ENCODE measurements at regions not wholly inside any gene's neighbourhood (a gene's known extent, or its start where the extent isn't known, plus 50 kb on each side); places are given as distances from the start of the nearest gene placed in this dataset.

DNA sequence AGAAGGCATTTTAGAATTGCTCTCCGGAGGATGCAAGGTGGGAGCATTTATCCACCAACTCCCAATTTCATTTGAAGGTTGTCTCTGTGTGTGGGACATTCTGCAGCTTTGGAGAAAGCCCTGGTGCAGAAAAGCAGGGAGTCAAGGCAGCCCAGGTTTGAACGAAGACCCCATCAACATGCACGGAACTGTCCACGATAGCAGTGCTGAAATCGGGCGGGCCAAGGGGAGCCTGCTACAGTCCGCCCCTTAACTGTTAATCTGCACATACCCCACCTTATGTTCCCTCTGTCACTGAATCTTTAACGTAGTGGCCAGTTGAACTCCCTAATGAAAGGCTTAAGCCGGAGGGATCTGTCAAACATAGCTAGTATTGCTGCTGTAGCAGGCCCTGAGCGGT, 68.8 kb upstream of the C1orf174 start:
- H3K27me3 ChIP-seq (ENCODE audit: insufficient read depth, insufficient read length): no peaks in the 10 kb centered on the region
- H3K9ac ChIP-seq (ENCODE audit: insufficient read length, low read depth): no peak overlapping the region
- DNase-seq (ENCODE audit: low read depth, low spot score): no peak
- TF ChIP-seq ZNF274 (IDR thresholded peaks at IDR 0.05; ENCODE audit: low read depth, low read length) (no peak), YY1 (IDR thresholded peaks at IDR 0.05; ENCODE audit: insufficient read depth, insufficient read length) (no peak), SUZ12 (IDR thresholded peaks at IDR 0.05; ENCODE audit: extremely low read depth, insufficient read depth, insufficient read length) (no peak)
- peaks cover 21% of the 10 kb centered on the region; the same call in 1 of the 2 replicates for H3K9me3 ChIP-seq (ENCODE audit: insufficient read depth, low read length)
- no peaks in the 10 kb centered on the region for H3K4me1 ChIP-seq (ENCODE audit: insufficient read depth, insufficient read length)
- H3K36me3 ChIP-seq (ENCODE audit: insufficient read depth, insufficient read length, low read length): no peaks in the 10 kb centered on the region
- no peak overlapping the region for H3K4me3 ChIP-seq (ENCODE audit: insufficient read length, low read depth)

DNA sequence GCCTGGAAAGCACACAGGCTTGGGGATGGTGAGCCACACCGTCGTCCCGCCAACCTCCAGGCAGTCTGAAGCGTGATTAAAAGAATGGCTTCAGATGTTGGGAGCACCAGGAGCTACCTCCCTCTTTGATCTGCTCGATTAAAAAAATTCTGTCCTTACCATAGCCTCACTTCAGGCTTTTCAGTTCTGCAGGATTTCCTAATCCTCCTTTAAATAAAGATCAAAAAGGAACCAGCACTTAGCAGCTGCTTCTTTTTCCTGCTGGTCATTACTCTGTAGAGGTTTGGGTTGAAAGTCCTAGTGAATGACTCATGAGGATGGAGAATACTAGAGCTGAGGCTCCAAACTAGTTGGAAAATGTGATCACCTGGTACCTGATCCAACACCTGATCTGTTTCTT, 71.9 kb upstream of the C1orf174 start:
- Histone ChIP-seq H3K9me3 (ENCODE audit: insufficient read depth, low read length) (peaks cover 21% of the 10 kb centered on the region; the same call in 1 of the 2 replicates), H3K36me3 (ENCODE audit: insufficient read depth, insufficient read length, low read length) (no peaks in the 10 kb centered on the region), H3K27me3 (ENCODE audit: insufficient read depth, insufficient read length) (no peaks in the 10 kb centered on the region), H3K4me1 (ENCODE audit: insufficient read depth, insufficient read length) (peaks cover 5% of the 10 kb centered on the region), H3K4me3 (ENCODE audit: insufficient read length, low read depth) (no peak overlapping the region), H3K9ac (ENCODE audit: insufficient read length, low read depth) (no peak overlapping the region)
- TF ChIP-seq SUZ12 (IDR thresholded peaks at IDR 0.05; ENCODE audit: extremely low read depth, insufficient read depth, insufficient read length): no peak
- no peak for TF ChIP-seq YY1 (IDR thresholded peaks at IDR 0.05; ENCODE audit: insufficient read depth, insufficient read length)
- TF ChIP-seq ZNF274 (IDR thresholded peaks at IDR 0.05; ENCODE audit: low read depth, low read length): no peak
- DNase-seq (ENCODE audit: low read depth, low spot score): no peak

DNA sequence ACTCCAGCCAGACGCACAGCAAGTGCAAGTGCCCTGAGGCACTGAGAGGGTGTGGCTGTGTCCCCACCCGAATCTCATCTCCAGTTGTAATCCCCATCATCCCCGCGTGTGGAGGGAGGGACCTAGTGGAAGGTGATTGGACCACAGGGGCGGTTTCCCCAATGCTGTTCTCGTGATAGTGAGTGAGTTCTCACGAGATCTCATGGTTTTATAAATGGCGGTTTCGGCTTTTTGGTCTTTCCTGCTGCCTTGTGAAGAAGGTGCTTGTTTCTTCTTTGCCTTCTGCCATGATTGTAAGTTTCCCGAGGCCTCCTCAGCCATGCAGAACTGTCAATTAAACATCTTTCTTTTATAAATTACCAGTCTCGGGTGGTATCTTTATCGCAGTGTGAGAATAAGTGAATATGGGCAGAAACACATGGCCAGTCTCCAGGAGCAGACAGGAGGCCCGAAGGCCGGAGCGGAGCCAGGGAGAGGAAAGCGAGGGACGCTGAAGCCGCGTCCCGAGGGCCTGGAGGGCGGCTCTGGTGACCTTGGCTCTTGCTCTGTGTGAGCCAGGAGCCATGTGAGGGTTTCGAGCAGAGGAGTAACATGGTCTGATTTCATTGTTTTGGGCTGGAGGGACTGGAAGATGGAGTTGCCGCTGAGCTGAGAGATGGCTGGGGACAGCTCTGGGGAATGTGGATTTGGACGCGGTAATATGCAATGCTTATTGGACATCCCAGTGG, 76.0 kb upstream of the C1orf174 start:
- Histone ChIP-seq H3K9me3 (ENCODE audit: insufficient read depth, low read length) (no peaks in the 10 kb centered on the region), H3K27me3 (ENCODE audit: insufficient read depth, insufficient read length) (no peaks in the 10 kb centered on the region), H3K36me3 (ENCODE audit: insufficient read depth, insufficient read length, low read length) (no peaks in the 10 kb centered on the region), H3K9ac (ENCODE audit: insufficient read length, low read depth) (no peak overlapping the region), H3K4me3 (ENCODE audit: insufficient read length, low read depth) (no peak overlapping the region), H3K4me1 (ENCODE audit: insufficient read depth, insufficient read length) (peaks cover 5% of the 10 kb centered on the region)
- TF ChIP-seq YY1 (IDR thresholded peaks at IDR 0.05; ENCODE audit: insufficient read depth, insufficient read length) (no peak), SUZ12 (IDR thresholded peaks at IDR 0.05; ENCODE audit: extremely low read depth, insufficient read depth, insufficient read length) (no peak)
- DNase-seq (ENCODE audit: low read depth, low spot score): no peak

DNA sequence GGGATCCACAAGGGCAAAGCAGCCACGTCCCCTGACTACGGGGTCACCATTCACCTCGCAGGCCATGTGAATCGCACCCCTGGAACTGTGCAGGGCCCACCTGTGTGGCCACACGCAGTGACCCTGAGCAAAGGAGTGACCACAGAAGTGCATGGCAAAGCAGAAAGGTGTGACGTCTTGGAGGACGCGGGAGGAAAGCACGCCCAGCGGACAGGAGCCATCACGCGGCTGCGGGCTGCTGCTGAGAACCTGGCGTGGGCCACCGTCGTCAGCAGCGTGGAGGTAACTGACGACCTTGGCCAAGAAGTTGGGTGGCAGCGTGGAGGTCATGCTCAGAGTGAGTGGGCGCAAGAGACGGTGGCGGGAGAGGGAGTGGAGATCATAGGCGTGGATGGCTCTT, 76.7 kb upstream of the C1orf174 start:
- Histone ChIP-seq H3K9ac (ENCODE audit: insufficient read length, low read depth) (no peak overlapping the region), H3K4me1 (ENCODE audit: insufficient read depth, insufficient read length) (peaks cover 5% of the 10 kb centered on the region), H3K9me3 (ENCODE audit: insufficient read depth, low read length) (no peaks in the 10 kb centered on the region), H3K36me3 (ENCODE audit: insufficient read depth, insufficient read length, low read length) (no peaks in the 10 kb centered on the region), H3K27me3 (ENCODE audit: insufficient read depth, insufficient read length) (no peaks in the 10 kb centered on the region), H3K4me3 (ENCODE audit: insufficient read length, low read depth) (no peak overlapping the region)
- TF ChIP-seq YY1 (IDR thresholded peaks at IDR 0.05; ENCODE audit: insufficient read depth, insufficient read length) (no peak), ZNF274 (IDR thresholded peaks at IDR 0.05; ENCODE audit: low read depth, low read length) (no peak), SUZ12 (IDR thresholded peaks at IDR 0.05; ENCODE audit: extremely low read depth, insufficient read depth, insufficient read length) (no peak)
- DNase-seq (ENCODE audit: low read depth, low spot score): no peak

DNA sequence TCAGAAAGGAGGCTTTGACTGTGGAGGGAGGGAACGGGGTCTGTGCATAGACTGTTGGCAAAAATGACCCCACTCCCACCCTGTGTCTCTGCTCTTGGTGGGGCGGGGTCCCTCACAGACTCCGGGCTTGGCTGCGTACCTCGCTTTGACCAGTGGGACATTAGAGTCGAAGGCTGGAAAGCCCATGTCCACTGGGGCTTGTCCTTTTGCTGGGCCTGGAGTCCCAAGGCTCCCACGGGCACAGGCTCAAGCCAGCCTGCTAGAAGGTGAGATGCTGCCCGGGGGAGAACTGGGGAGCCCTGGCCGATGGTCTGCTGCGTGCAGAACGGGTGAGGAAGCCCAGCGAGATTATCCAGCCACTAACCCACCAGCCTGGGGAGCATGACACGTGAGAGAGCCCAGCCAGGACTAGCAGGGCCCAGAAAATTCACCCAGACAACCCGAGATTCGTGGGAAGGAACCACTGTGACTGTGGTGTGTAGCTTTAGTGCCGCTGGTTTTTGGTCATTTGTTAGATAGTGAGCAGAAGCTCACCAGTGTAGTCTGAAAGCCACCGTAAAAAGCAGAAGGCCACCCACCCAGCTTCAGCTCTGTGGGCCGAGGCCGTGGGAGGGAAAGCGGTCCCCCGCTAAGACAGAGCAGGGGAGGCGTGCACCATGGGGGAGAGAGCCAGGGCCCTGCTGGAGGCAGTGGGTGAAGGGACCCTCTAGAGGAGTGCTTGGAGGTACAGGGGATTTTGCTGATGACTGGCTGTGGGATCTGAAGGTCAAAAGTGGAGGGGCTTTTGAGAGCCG, 78.3 kb upstream of the C1orf174 start:
- Histone ChIP-seq H3K9ac (ENCODE audit: insufficient read length, low read depth) (no peak overlapping the region), H3K4me1 (ENCODE audit: insufficient read depth, insufficient read length) (peaks cover 5% of the 10 kb centered on the region), H3K4me3 (ENCODE audit: insufficient read length, low read depth) (no peak overlapping the region), H3K36me3 (ENCODE audit: insufficient read depth, insufficient read length, low read length) (no peaks in the 10 kb centered on the region), H3K27me3 (ENCODE audit: insufficient read depth, insufficient read length) (no peaks in the 10 kb centered on the region), H3K9me3 (ENCODE audit: insufficient read depth, low read length) (no peaks in the 10 kb centered on the region)
- TF ChIP-seq SUZ12 (IDR thresholded peaks at IDR 0.05; ENCODE audit: extremely low read depth, insufficient read depth, insufficient read length) (no peak), YY1 (IDR thresholded peaks at IDR 0.05; ENCODE audit: insufficient read depth, insufficient read length) (no peak), ZNF274 (IDR thresholded peaks at IDR 0.05; ENCODE audit: low read depth, low read length) (no peak)
- no peak for DNase-seq (ENCODE audit: low read depth, low spot score)

DNA sequence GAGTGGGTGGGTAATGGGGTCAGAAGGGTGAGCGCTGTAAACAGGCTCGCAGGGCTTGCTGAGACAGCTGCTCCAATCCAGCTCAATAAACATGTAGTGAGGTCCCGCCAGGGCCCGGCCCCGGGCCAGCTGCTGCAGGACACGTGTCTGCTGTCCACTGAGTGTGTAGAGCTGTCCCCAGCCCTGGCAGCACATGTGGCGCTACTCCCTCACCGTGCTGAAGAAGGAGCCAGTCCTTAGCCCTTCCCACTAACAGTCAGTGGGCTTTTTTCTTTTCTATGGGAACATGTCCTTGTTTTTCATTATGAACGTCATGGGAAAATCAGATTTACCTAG, 78.9 kb upstream of the C1orf174 start:
- TF ChIP-seq SUZ12 (IDR thresholded peaks at IDR 0.05; ENCODE audit: extremely low read depth, insufficient read depth, insufficient read length) (no peak), YY1 (IDR thresholded peaks at IDR 0.05; ENCODE audit: insufficient read depth, insufficient read length) (no peak), ZNF274 (IDR thresholded peaks at IDR 0.05; ENCODE audit: low read depth, low read length) (no peak)
- no peak for DNase-seq (ENCODE audit: low read depth, low spot score)
- Histone ChIP-seq H3K27me3 (ENCODE audit: insufficient read depth, insufficient read length) (no peaks in the 10 kb centered on the region), H3K9ac (ENCODE audit: insufficient read length, low read depth) (no peak overlapping the region), H3K9me3 (ENCODE audit: insufficient read depth, low read length) (no peaks in the 10 kb centered on the region), H3K4me3 (ENCODE audit: insufficient read length, low read depth) (no peak overlapping the region), H3K36me3 (ENCODE audit: insufficient read depth, insufficient read length, low read length) (no peaks in the 10 kb centered on the region), H3K4me1 (ENCODE audit: insufficient read depth, insufficient read length) (peaks cover 5% of the 10 kb centered on the region)

DNA sequence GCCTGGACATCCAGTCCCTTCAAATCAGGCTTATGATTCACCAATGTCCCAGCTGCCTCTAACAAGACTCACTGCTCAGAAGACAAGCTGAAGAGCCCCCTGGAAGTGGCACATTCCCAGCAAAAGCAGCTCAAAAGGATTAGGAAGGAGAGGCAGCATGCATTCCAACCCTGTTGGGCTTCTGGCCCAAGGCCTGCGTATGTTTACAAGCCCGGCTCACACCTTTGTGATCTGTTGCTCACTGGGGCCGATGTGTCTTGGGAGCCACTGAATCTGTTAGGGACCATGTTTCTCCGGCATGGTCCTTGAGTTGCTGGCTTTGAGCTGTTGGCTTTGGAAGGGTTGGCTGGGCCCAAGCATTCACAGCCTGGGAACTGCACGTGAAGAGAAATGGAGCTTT, 81.2 kb upstream of the C1orf174 start:
- Histone ChIP-seq H3K9ac (ENCODE audit: insufficient read length, low read depth) (no peak overlapping the region), H3K36me3 (ENCODE audit: insufficient read depth, insufficient read length, low read length) (no peaks in the 10 kb centered on the region), H3K27me3 (ENCODE audit: insufficient read depth, insufficient read length) (no peaks in the 10 kb centered on the region), H3K4me3 (ENCODE audit: insufficient read length, low read depth) (no peak overlapping the region), H3K4me1 (ENCODE audit: insufficient read depth, insufficient read length) (no peaks in the 10 kb centered on the region), H3K9me3 (ENCODE audit: insufficient read depth, low read length) (no peaks in the 10 kb centered on the region)
- no peak for TF ChIP-seq SUZ12 (IDR thresholded peaks at IDR 0.05; ENCODE audit: extremely low read depth, insufficient read depth, insufficient read length)
- TF ChIP-seq YY1 (IDR thresholded peaks at IDR 0.05; ENCODE audit: insufficient read depth, insufficient read length): no peak
- no peak for TF ChIP-seq ZNF274 (IDR thresholded peaks at IDR 0.05; ENCODE audit: low read depth, low read length)
- DNase-seq (ENCODE audit: low read depth, low spot score): no peak

Data from NT2/D1 (cell line).